GM11168 (cell line): ENCODE measurements at regions not wholly inside any gene's neighbourhood (a gene's known extent, or its start where the extent isn't known, plus 50 kb on each side); places are given as distances from the start of the nearest gene placed in this dataset.

ENCODE experiments used
- in situ Hi-C: fragments of 300-500 bp; cut with MboI; formaldehyde crosslinking; loops from one replicate; pipeline ENCODE4 v1.12.0; 2022; ENCODE audit warnings: low sequenced_read_pairs; ENCODE audit not compliant: unreplicated experiment

DNA sequence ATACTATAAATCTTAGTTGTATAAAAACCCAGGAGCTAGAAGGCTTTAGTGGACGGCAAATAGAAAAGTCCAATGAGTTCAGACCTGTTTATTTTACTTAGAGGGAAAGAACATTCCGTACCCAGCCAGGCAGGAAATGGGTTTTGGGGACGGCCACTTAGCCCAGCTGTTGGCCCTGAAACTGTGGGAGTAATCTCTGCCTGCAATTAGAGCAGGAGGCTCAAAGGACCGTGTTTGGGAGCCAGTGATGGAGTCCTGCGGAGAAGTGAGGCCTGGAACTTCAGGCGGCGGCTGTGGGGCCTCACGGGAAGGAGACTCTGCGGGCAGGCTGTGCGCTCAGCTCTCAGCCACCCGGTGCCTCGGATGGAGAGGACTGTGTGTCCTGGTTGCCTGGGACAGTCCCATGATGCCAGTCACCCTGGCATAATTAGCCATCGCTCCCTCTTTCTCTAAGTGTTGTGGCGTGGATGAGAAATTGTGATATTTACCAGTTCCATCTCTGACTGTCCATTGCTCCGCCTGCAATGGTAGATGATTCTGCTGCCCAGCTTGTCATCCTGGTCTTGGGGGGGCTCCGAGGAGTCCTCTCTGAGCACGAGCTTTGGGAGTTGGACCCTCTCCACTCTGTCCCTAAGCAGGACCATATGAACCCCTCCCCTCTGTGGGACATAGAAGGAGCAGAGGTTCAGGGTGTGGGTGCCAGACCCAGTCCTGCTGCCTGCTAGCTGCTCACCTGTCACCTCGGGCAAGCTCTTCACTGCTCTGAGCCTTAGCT is 530.3 kb downstream of the TBC1D22A start:
- in situ Hi-C loops: no loop called here

DNA sequence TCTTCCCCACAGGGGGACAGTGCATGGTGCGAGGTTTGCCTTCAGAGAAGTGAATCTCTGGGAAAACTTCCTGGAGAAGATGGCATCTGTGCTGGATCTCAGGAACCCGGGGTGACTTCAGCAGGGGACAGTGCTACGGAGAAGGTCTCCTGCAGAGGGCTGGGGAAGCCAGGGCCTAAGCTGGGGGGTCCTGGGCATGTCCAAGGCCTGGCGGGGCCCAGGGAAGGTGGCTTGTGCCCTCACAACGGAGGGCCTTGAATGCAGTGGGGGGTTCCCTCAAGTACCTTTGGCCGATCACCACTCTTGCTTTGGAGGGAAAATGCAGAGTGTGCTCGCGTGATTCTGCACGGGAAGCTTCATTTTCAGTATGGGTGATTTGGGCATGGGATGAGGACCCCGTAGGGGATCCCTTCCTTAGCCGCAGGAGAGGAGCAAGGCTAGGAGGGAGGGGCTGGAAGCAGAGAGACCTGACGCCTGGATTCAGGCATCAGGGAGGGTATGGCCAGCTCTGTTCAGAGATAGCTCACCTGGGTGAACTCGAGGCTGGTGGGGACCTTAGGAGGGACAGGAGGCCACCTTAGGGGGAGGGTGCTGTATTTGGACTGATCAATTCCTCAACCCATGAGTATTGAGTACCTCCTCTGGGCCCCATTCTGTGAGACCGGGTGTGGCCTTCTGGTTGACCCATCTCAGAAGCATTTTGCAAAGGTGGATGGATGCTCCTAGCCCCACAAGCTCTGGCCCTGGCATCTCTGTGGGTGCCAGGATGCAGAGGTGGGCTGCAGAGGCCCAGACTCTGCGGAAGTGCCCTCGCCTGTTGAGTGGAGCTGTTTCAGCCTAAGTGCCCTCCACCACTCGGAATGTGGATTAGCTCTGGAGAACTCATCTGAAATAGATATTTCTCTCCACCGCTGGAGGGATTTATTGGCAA is 529.4 kb downstream of the TBC1D22A start:
- in situ Hi-C loops: no loop called here

- in situ Hi-C loops: no loop called here
Measured at GRCh38 chr22:47290706-47291430, 528.4 kb downstream of the TBC1D22A start.

DNA sequence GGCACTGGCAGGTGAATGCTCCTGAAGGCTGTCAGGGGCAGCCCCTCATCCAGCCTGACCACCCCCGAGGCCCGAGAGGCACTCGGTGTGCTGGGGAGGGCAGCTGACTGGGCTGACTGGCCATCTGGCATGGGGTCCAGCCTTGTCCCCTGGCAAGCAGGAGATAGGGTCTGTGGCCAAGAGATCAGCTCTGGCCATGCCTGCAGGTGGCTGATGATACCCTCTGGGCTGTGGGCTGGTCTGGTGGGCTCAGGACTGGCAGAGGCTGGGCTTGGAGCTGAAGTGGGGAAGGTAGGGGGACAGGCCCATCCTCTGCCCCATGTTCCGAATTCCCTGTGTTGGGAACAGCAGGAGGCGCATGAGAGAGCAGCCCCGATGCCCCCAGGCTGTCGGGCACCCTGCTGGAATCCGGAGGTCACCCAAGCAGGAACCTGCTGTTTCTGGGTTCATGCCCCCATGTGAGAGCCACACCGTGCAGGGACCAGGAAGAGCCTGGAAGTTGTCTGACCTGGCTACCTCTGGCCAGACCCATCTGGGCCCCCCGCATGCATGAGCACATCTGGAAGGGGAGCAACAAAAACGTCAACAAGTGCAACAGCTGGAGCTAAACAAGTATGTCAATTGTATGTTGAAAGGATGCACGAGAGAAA is 527.0 kb downstream of the TBC1D22A start:
- in situ Hi-C loops: no loop called here

GRCh38 chr22:47288680-47289079 is 526.2 kb downstream of the TBC1D22A start:
- in situ Hi-C loops: no loop called here

GRCh38 chr22:47287516-47287915 is 525.1 kb downstream of the TBC1D22A start:
- in situ Hi-C loops: no loop called here

DNA sequence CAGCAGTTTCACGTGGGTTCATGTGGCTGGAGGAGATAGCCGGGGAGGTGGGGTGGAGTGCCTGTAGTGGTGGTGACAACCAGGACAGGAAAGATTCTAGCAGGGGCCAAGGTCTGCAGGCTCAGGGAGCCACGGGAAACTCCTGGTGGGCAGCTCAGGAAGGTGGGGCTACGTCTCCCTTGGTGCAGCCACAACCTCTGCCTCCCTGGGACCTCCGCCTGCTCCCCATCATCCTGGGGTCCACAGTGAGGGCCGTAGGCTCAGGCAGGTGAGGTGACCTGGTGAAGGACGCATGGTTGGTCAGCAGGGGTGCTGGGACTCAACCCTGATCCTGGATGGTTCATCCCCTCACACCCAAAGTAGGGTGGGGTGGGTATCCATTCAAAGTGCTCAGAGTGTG is 524.1 kb downstream of the TBC1D22A start:
- in situ Hi-C loops: no loop called here

DNA sequence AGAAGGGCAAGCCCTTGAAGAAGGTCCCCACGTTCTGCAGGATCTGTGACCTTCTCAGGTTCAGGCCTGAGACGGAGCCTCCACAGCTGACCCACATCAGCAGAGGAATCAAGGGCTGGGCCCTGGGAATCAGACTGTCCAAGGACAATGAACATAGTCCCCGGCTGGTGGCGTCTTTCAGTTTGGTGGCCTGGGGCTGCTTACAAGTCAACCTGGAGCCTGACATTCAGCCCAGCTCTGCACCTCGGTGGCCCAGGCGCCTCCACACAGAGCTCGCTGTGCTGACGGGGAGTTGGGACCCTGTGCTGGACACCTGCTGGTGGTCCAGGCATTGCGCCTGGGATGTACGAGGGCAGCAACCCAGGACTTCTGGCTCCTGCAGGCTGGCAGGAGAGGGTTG is 523.5 kb downstream of the TBC1D22A start:
- in situ Hi-C loops: no loop called here

- in situ Hi-C loops: no loop called here
Measured at GRCh38 chr22:47284822-47285221, 522.4 kb downstream of the TBC1D22A start.

GRCh38 chr22:47284360-47284759 is 521.9 kb downstream of the TBC1D22A start:
- in situ Hi-C loops: no loop called here

GRCh38 chr22:47283616-47284270 is 521.3 kb downstream of the TBC1D22A start:
- in situ Hi-C loops: no loop called here

DNA sequence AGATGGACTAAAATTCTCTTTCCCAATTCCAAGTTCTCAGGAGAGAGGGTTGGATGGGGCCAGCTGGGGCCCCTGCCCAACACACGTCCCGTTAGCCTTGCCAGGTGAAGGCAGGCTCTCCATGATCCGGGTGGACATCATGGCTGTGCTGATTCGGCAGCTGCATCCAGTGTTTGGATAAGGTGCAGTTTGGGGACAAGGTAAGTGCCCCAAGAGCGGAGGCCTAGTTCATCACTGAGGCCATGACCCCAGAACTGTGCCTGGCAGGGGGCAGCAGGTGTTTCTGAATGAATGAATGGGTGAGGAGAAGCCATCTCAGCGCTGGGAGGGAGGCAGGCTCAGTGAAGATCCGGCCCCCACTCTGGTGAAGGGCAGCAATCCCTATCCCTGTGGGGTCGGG is 520.4 kb downstream of the TBC1D22A start:
- in situ Hi-C loops: no loop called here

DNA sequence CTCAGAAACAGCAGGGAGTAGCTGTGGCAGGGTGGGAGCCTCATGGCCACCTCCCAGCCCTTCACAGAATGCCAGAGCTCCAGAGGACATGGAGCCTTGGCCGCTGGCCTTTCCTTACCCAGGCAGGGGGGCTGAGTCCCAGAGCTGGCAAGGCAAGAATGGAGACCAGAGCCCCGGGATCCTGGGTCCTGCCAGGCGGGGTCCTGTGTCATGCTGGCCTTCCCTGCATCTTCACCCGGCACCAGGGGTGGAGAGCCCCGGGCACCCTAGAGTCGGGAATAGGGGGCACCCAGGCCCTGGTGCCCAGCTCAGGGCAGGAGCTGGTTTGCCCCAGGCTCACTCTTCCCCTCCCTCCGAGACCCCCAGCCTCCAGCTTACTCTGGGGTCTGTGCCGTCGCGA is 519.9 kb downstream of the TBC1D22A start:
- in situ Hi-C loops: no loop called here

DNA sequence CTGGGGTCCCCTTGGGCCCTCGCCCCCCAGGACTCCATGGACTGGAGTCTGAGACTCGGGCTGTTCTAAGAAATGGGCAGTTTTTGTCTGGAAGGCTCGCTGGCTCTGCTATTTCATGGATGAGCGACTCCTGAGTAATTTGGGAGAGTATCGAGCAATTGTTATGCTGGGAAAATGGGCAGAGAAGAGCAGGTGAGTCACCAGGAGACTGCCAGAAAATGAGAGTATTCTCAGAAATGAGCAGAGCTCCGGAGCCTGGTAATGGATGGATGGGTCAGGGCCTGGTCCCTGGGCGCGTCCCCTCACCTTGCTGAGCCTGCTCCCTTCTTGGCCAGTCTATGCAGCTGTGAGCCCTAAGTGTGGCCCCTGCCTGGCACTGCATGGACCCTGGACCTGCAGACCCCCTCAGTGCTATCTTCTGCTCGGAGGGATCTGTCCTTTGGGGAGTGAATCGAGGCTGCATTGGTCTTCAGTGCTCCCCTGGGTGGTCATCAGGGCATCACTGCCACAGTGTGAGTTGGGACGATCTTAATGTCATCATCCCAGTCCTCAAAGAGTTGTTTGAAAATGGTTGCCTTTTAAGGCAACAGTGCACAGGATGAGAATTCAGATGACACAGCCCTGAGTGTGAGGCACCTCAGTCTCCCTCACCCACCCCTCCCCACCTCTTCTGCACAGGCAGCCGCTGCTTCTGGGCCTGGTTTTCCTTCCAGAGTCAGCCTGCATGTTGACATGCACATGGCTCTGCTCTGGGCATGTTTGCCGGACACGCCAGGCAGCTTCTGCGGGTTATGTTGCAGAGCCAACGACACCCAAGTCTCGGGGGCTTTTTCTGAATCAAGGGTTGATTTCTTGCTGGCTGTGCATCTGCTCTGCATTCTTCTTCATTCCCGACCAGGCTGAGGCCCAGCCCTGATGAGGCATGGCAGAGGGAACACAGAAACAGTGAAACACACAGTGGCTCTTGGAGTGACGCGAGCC is 519.0 kb downstream of the TBC1D22A start:
- in situ Hi-C loops: no loop called here

GRCh38 chr22:47280301-47280700 is 517.9 kb downstream of the TBC1D22A start:
- in situ Hi-C loops: no loop called here

DNA sequence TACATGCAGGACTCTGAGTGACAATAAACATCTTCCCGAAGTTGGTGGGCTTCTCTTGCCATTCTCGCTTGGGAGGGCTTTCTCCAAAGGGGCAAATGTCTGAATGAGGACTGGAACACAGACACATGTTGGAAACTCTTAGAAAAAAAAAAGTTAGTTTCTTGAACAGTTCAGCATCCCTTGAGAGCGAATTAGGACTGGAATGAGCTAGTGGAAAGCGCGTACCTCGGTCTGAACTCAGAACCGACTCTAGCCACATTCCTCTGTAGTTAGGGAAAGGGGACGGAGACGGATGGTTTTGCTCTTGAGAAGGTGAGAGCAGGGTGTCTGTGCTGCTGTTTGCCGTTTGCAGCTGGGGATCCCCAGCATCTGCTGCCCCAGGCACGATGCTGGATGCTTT is 517.3 kb downstream of the TBC1D22A start:
- in situ Hi-C loops: no loop called here

DNA sequence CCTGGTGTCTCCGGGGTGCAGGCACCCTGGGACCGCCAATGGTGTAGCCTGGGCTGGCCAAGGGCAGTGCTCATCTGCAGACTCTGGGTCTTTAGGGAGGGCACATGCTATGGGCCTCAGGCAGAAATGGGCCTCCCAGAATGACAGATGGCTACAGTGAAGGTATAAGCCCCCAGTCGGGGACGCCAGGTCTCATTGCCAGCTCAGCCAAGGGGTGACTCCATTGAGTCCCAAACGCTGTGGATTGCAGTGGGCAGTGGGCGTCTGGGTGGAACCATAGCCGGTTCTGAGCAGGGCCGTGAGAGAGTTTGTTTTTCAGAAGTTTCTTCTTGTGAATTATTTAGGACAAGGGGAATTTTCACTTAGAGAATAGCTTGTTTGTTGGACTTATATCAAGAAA is 516.9 kb downstream of the TBC1D22A start:
- in situ Hi-C loops: no loop called here

DNA sequence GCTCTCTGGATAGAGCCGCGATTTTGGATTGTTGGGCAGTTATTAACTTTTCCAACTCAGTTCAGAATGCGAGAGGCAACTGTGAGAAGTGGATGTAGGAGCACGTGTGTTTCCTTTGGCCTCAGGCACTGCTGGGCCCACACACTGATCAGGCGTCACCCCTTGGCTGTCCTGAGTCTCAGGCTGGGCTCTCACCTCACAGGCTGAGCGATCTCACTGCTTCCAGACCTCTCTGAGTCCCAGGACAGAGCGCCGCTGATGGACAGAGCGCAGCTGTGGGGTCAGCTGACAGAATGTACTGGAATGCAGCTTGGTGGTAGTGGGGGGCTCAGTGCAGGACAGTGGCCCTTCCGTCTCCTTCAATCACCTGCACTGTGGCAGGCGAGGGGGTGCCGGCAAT is 516.2 kb downstream of the TBC1D22A start:
- in situ Hi-C loops: no loop called here

GRCh38 chr22:47277531-47277930 is 515.1 kb downstream of the TBC1D22A start:
- in situ Hi-C loops: no loop called here
